B cell (primary cell): ENCODE measurements at regions not wholly inside any gene's neighbourhood (a gene's known extent, or its start where the extent isn't known, plus 50 kb on each side); places are given as distances from the start of the nearest gene placed in this dataset.

Experiments
- ATAC-seq: fragments of 200-7000 bp; cut with Tn5 transposase; one replicate; pipeline ENCODE4 v1.10.0; 2021; ENCODE audit warnings: low read depth, mild to moderate bottlenecking, moderate number of reproducible peaks, moderate library complexity
- CTCF ChIA-PET: fragments of 350-600 bp; sonication (Branson Sonifier 250); formaldehyde crosslinking; loops from one replicate; lab custom pipeline; 2021; ENCODE audit warnings: antibody characterized with exemption, inconsistent platforms; lab: Charles Lee
- POLR2A ChIA-PET: fragments of 350-600 bp; sonication (Branson Sonifier 250); formaldehyde crosslinking; loops from one replicate; lab custom pipeline; 2021; ENCODE audit warnings: antibody characterized with exemption; lab: Charles Lee
- DNase-seq: peaks from one replicate; pipeline ENCODE4 v3.0.0; 2013
- H2AFZ ChIP-seq: 2 replicates; pipeline ENCODE4 v1.6.1; 2012; ENCODE audit warnings: mild to moderate bottlenecking, low read depth, low read length; ENCODE audit not compliant: insufficient read depth, poor library complexity, severe bottlenecking
- H3K27ac ChIP-seq, 2 donors: 1 replicate in 1 of 2; 2 replicates in 1 of 2; pipeline ENCODE4 v1.5.1; 2012 to 2013; ENCODE audit warnings: low read length in 2 of 2, mild to moderate bottlenecking in 2 of 2, moderate library complexity in 1 of 2
- H3K27me3 ChIP-seq, 4 experiments: fragments of 200-600 bp in 1 of 4; sonication (generic) in 1 of 4; replicated peaks in 1 of 4; 1 replicate in 2 of 4; 2 replicates in 2 of 4; pipeline versions ENCODE4 v1.6.1 to v1.7.0; 2013 to 2016; ENCODE audit warnings: low read length in 3 of 4, mild to moderate bottlenecking in 2 of 4, mixed read lengths in 1 of 4, moderate library complexity in 1 of 4; ENCODE audit not compliant: insufficient read depth in 4 of 4, control insufficient read depth in 3 of 4; ENCODE audit errors: control extremely low read depth in 1 of 4
- H3K36me3 ChIP-seq, 2 experiments: replicated peaks in 1 of 2; 1 replicate in 1 of 2; 2 replicates in 1 of 2; pipeline versions ENCODE4 v1.6.1 to v1.7.1; 2013; ENCODE audit warnings: low read length in 1 of 2; ENCODE audit not compliant: insufficient read depth in 2 of 2, control insufficient read depth in 1 of 2; ENCODE audit errors: control extremely low read depth in 1 of 2, extremely low read depth in 1 of 2
- H3K4me1 ChIP-seq, 2 donors: fragments of 200-600 bp in 1 of 2; sonication (generic) in 1 of 2; 1 replicate in 1 of 2; 2 replicates in 1 of 2; pipeline versions ENCODE4 v1.5.1 to v1.6.1; 2013 to 2017; ENCODE audit warnings: low read length in 2 of 2; ENCODE audit not compliant: control insufficient read depth in 2 of 2, insufficient read depth in 2 of 2
- H3K4me2 ChIP-seq: replicated peaks from 2 replicates; pipeline ENCODE3; 2012; ENCODE audit warnings: mild to moderate bottlenecking, low read depth, low read length; ENCODE audit not compliant: poor library complexity, severe bottlenecking
- H3K4me3 ChIP-seq, 5 experiments: fragments of 200-600 bp in 1 of 5; sonication (generic) in 1 of 5; 1 replicate in 3 of 5; 2 replicates in 2 of 5; pipeline versions ENCODE4 v1.5.1 to v1.7.0; 2011 to 2016; ENCODE audit warnings: low read length in 4 of 5, mild to moderate bottlenecking in 4 of 5, low read depth in 2 of 5, control low read depth in 1 of 5, moderate library complexity in 1 of 5; ENCODE audit not compliant: insufficient read depth in 1 of 5; ENCODE audit errors: control extremely low read depth in 1 of 5, extremely low read depth in 1 of 5
- H3K79me2 ChIP-seq: fragments of 200-600 bp; sonication (generic); one replicate; pipeline ENCODE4 v1.6.0; 2016; ENCODE audit warnings: low read length; ENCODE audit not compliant: control insufficient read depth, insufficient read depth
- H3K9ac ChIP-seq: fragments of 200-600 bp; sonication (generic); 2 replicates; pipeline ENCODE4 v1.6.1; 2017; ENCODE audit warnings: mild to moderate bottlenecking, low read length, moderate library complexity
- H3K9me3 ChIP-seq, 3 donors: one replicate each; pipeline versions ENCODE4 v1.6.1 to v1.7.1; 2013; ENCODE audit warnings: low read length in 2 of 3; ENCODE audit not compliant: control insufficient read depth in 2 of 3, insufficient read depth in 1 of 3; ENCODE audit errors: control extremely low read depth in 1 of 3
- H4K20me1 ChIP-seq: 2 replicates; pipeline ENCODE4 v1.6.0; 2012; ENCODE audit warnings: mild to moderate bottlenecking, low read length; ENCODE audit not compliant: insufficient read depth, control insufficient read depth, poor library complexity, severe bottlenecking
- H3K27ac Mint-ChIP-seq: one replicate; pipeline ENCODE4 v1.8.0; 2021; ENCODE audit warnings: mixed read lengths
- H3K27me3 Mint-ChIP-seq: one replicate; pipeline ENCODE4 v1.8.0; 2021; ENCODE audit warnings: mixed read lengths
- H3K4me1 Mint-ChIP-seq: one replicate; pipeline ENCODE4 v1.8.0; 2021; ENCODE audit warnings: mixed read lengths
- H3K4me3 Mint-ChIP-seq: one replicate; pipeline ENCODE4 v1.8.0; 2021; ENCODE audit warnings: mixed read lengths
- H3K9me3 Mint-ChIP-seq: one replicate; pipeline ENCODE4 v1.8.0; 2022; ENCODE audit warnings: mixed read lengths; ENCODE audit not compliant: insufficient read depth
- CTCF ChIP-seq: fragments of 200-600 bp; IDR thresholded peaks from one replicate; pipeline ENCODE4 v1.8.0; 2022; ENCODE audit warnings: antibody characterized with exemption, mild to moderate bottlenecking
- EZH2 ChIP-seq: IDR thresholded peaks from 2 replicates; pipeline ENCODE4 v1.6.1; 2012; ENCODE audit warnings: borderline replicate concordance, low read depth, mild to moderate bottlenecking, moderate library complexity, low read length; ENCODE audit not compliant: insufficient read depth, poor library complexity, severe bottlenecking
- WGBS: methylation state at CpG from one replicate; pipeline ENCODE4 v1.1.5; 2013; ENCODE audit warnings: missing lambda C conversion rate; ENCODE audit not compliant: insufficient coverage; 5-methylcytosine and 5-hydroxymethylcytosine counted together
- intact Hi-C: fragments of 100-400 bp; cut with micrococcal nuclease; formaldehyde crosslinking; loops from one replicate; pipeline ENCODE4 v1.10.0; 2022

GRCh38 chr15:78696436-78696835, 55.4 kb upstream of the CHRNB4 start:
- DNase-seq = no peak
- H3K79me2 ChIP-seq = no peaks in the 10 kb centered on the region
- CTCF ChIA-PET = interaction anchor here (1.4 kb wide), 1 partner anchor 10 kb away, joined by 4 read pairs; no protein-coding TSS in a partner anchor

GRCh38 chr15:78695854-78696253, 54.8 kb upstream of the CHRNB4 start:
- 100% methylated on average over 2 of the region's 3 CpGs for WGBS
- H3K79me2 ChIP-seq = no peaks in the 10 kb centered on the region
- TF ChIP-seq EZH2 = no peak
- no peak for TF ChIP-seq CTCF
- no peaks in the 10 kb centered on the region for H3K36me3 ChIP-seq
- CTCF ChIA-PET = interaction anchor here (1.4 kb wide), 1 partner anchor 11 kb away, joined by 4 read pairs; no protein-coding TSS in a partner anchor
- no peak overlapping the region for H2AFZ ChIP-seq
- no peak overlapping the region for H3K9ac ChIP-seq
- DNase-seq = no peak
- no peaks in the 10 kb centered on the region for H3K4me1 ChIP-seq
- H3K27me3 ChIP-seq = no peaks in the 10 kb centered on the region
- intact Hi-C loops = no loop called here
- no peaks in the 10 kb centered on the region for H3K9me3 ChIP-seq
- ATAC-seq = no peak
- no peak overlapping the region for H3K27ac Mint-ChIP-seq
- no peaks in the 10 kb centered on the region for H3K4me1 Mint-ChIP-seq
- no peaks in the 10 kb centered on the region for H4K20me1 ChIP-seq
- POLR2A ChIA-PET = no interaction called here
- H3K27me3 Mint-ChIP-seq = peaks cover 8% of the 10 kb centered on the region
- no peak overlapping the region for H3K4me3 ChIP-seq
- H3K4me3 Mint-ChIP-seq = no peak overlapping the region
- no peak overlapping the region for H3K4me2 ChIP-seq
- H3K9me3 Mint-ChIP-seq = no peaks in the 10 kb centered on the region
- H3K27ac ChIP-seq = no peak overlapping the region

More at GRCh38 chr15:78696436-78696835, 55.4 kb upstream of the CHRNB4 start:
- H3K4me2 ChIP-seq = no peak overlapping the region
- H3K9me3 ChIP-seq = no peaks in the 10 kb centered on the region
- Mint-ChIP-seq H3K4me1 (no peaks in the 10 kb centered on the region), H3K4me3 (no peak overlapping the region), H3K9me3 (no peaks in the 10 kb centered on the region), H3K27ac (no peak overlapping the region), H3K27me3 (peaks cover 8% of the 10 kb centered on the region)
- H3K4me3 ChIP-seq = no peak overlapping the region
- no peaks in the 10 kb centered on the region for H3K27me3 ChIP-seq
- POLR2A ChIA-PET = no interaction called here
- no peaks in the 10 kb centered on the region for H3K36me3 ChIP-seq
- H3K9ac ChIP-seq = no peak overlapping the region
- intact Hi-C loops = no loop called here
- no peak overlapping the region for H2AFZ ChIP-seq
- ATAC-seq = no peak
- no peaks in the 10 kb centered on the region for H3K4me1 ChIP-seq
- TF ChIP-seq CTCF = no peak
- no peak for TF ChIP-seq EZH2
- H3K27ac ChIP-seq = no peak overlapping the region
- H4K20me1 ChIP-seq = no peaks in the 10 kb centered on the region
